HG03064 (cell line): ENCODE measurements at regions not wholly inside any gene's neighbourhood (a gene's known extent, or its start where the extent isn't known, plus 50 kb on each side); places are given as distances from the start of the nearest gene placed in this dataset.

Experiments used
- ATAC-seq: cut with Tn5 transposase; IDR thresholded peaks from one replicate; pipeline ENCODE4 v1.9.1; 2021; ENCODE audit warnings: low read depth; ENCODE audit not compliant: unreplicated experiment

- ATAC-seq, result no peak
Measured at GRCh38 chr13:34502621-34503020, 439.4 kb upstream of the NBEA start.

- no peak for ATAC-seq
Measured at GRCh38 chr13:34506796-34507195, 435.3 kb upstream of the NBEA start.

- no peak for ATAC-seq
Measured at GRCh38 chr13:34507630-34508029, 434.4 kb upstream of the NBEA start.

GRCh38 chr13:34512817-34513216 lies 429.3 kb upstream of the NBEA start:
- no peak for ATAC-seq

- no peak for ATAC-seq
Measured at GRCh38 chr13:34513526-34513925, 428.5 kb upstream of the NBEA start.

GRCh38 chr13:34515201-34515600 lies 426.9 kb upstream of the NBEA start:
- no peak for ATAC-seq

GRCh38 chr13:34521171-34521570 lies 420.9 kb upstream of the NBEA start:
- no peak for ATAC-seq

- no peak for ATAC-seq
Measured at GRCh38 chr13:34522808-34523207, 419.3 kb upstream of the NBEA start.

GRCh38 chr13:34523406-34523805 lies 418.7 kb upstream of the NBEA start:
- ATAC-seq, result no peak

- ATAC-seq, result no peak
Measured at GRCh38 chr13:34533941-34534340, 408.1 kb upstream of the NBEA start.

- no peak for ATAC-seq
Measured at GRCh38 chr13:34542321-34542720, 399.7 kb upstream of the NBEA start.

GRCh38 chr13:34543836-34544235 lies 398.2 kb upstream of the NBEA start:
- ATAC-seq, result no peak

GRCh38 chr13:34545461-34545860 lies 396.6 kb upstream of the NBEA start:
- ATAC-seq, result no peak

- ATAC-seq, result no peak
Measured at GRCh38 chr13:34546344-34547250, 395.5 kb upstream of the NBEA start.

- ATAC-seq, result no peak
Measured at GRCh38 chr13:34547929-34548328, 394.1 kb upstream of the NBEA start.

- no peak for ATAC-seq
Measured at GRCh38 chr13:34553376-34553775, 388.7 kb upstream of the NBEA start.

GRCh38 chr13:34555988-34556387 lies 386.1 kb upstream of the NBEA start:
- no peak for ATAC-seq

GRCh38 chr13:34561033-34561432 lies 381.0 kb upstream of the NBEA start:
- no peak for ATAC-seq

- no peak for ATAC-seq
Measured at GRCh38 chr13:34567597-34567996, 374.5 kb upstream of the NBEA start.

- no peak for ATAC-seq
Measured at GRCh38 chr13:34570698-34571353, 371.2 kb upstream of the NBEA start.

- ATAC-seq, result no peak
Measured at GRCh38 chr13:34571716-34572115, 370.4 kb upstream of the NBEA start.

GRCh38 chr13:34577051-34577450 lies 365.0 kb upstream of the NBEA start:
- ATAC-seq, result no peak
